ENCODE measurements at regions not wholly inside any gene's neighbourhood (a gene's known extent, or its start where the extent isn't known, plus 50 kb on each side); places are given as distances from the start of the nearest gene placed in this dataset.
"Not testable (repeated sequence)": the region's sequence is repeated elsewhere in the genome, so short reads cannot be mapped to it uniquely, and the experiment has no call there.

GRCh38 chr15:24509714-24510113 is 165.9 kb upstream of the NPAP1 start:
- DNase-seq (ENCODE audit: low spot score) = not testable (repeated sequence)

- not testable (repeated sequence) for DNase-seq (ENCODE audit: low spot score)
Observed at GRCh38 chr15:24511598-24511997, 164.0 kb upstream of the NPAP1 start.

GRCh38 chr15:24518772-24519171 is 156.8 kb upstream of the NPAP1 start:
- DNase-seq (ENCODE audit: low spot score) = not testable (repeated sequence)

GRCh38 chr15:24531235-24531634 is 144.3 kb upstream of the NPAP1 start:
- DNase-seq (ENCODE audit: low spot score) = not testable (repeated sequence)

- not testable (repeated sequence) for DNase-seq (ENCODE audit: low spot score)
Observed at GRCh38 chr15:24534032-24534431, 141.5 kb upstream of the NPAP1 start.

GRCh38 chr15:24557281-24557680 is 118.3 kb upstream of the NPAP1 start:
- DNase-seq (ENCODE audit: low spot score) = not testable (repeated sequence)

GRCh38 chr15:24607636-24608035 is 67.9 kb upstream of the NPAP1 start:
- DNase-seq (ENCODE audit: low spot score) = no peak

- DNase-seq (ENCODE audit: low spot score) = no peak
Observed at GRCh38 chr15:24617646-24618045, 57.9 kb upstream of the NPAP1 start.

GRCh38 chr15:24621630-24622215 is 53.9 kb upstream of the NPAP1 start:
- no peak for DNase-seq (ENCODE audit: low spot score)
